Endodermal cell (in vitro differentiated cells): ENCODE measurements at regions not wholly inside any gene's neighbourhood (a gene's known extent, or its start where the extent isn't known, plus 50 kb on each side); places are given as distances from the start of the nearest gene placed in this dataset.

ENCODE experiments used
- DNase-seq: peaks from one replicate; pipeline ENCODE4 v3.0.0-alpha.2; 2017
- H3K27ac ChIP-seq: 2 replicates; pipeline ENCODE4 v1.5.1; 2013; ENCODE audit warnings: mild to moderate bottlenecking, low read depth, low read length, moderate library complexity
- H3K27me3 ChIP-seq: 2 replicates; pipeline ENCODE4 v1.6.1; 2013; ENCODE audit warnings: mild to moderate bottlenecking, low read length, moderate library complexity; ENCODE audit not compliant: insufficient read depth, control insufficient read depth, poor library complexity, severe bottlenecking
- H3K36me3 ChIP-seq: 2 replicates; pipeline ENCODE4 v1.7.0; 2013; ENCODE audit warnings: mild to moderate bottlenecking, low read length, moderate library complexity; ENCODE audit not compliant: control insufficient read depth, insufficient read depth
- H3K4me1 ChIP-seq: one replicate; pipeline ENCODE4 v1.7.0; 2013; ENCODE audit warnings: low read length; ENCODE audit not compliant: control insufficient read depth, insufficient read depth
- H3K4me3 ChIP-seq: 2 replicates; pipeline ENCODE4 v1.5.1; 2013; ENCODE audit warnings: mild to moderate bottlenecking, low read length, moderate library complexity
- H3K9ac ChIP-seq: 2 replicates; pipeline ENCODE4 v1.6.1; 2013; ENCODE audit warnings: mild to moderate bottlenecking, low read length, moderate library complexity; ENCODE audit not compliant: poor library complexity, severe bottlenecking; ENCODE audit errors: extremely low read depth
- H3K9me3 ChIP-seq: 2 replicates; pipeline ENCODE4 v1.6.1; 2013; ENCODE audit warnings: mild to moderate bottlenecking, low read length, moderate library complexity; ENCODE audit not compliant: control insufficient read depth
- H3K27ac Mint-ChIP-seq: 2 replicates; pipeline ENCODE4 v1.8.0; 2020; ENCODE audit warnings: mixed read lengths
- H3K27me3 Mint-ChIP-seq: 2 replicates; pipeline ENCODE4 v1.8.0; 2021; ENCODE audit warnings: mild to moderate bottlenecking, mixed read lengths; ENCODE audit not compliant: insufficient read depth
- H3K36me3 Mint-ChIP-seq: 2 replicates; pipeline ENCODE4 v1.8.0; 2020; ENCODE audit warnings: low read depth, mixed read lengths
- H3K4me1 Mint-ChIP-seq: 2 replicates; pipeline ENCODE4 v1.8.0; 2020; ENCODE audit warnings: mixed read lengths
- H3K4me3 Mint-ChIP-seq: 2 replicates; pipeline ENCODE4 v1.8.0; 2020; ENCODE audit warnings: mild to moderate bottlenecking, moderate library complexity, mixed read lengths
- H3K9me3 Mint-ChIP-seq: 2 replicates; pipeline ENCODE4 v1.8.0; 2020; ENCODE audit warnings: mild to moderate bottlenecking, mixed read lengths
- CTCF ChIP-seq: fragments of 200-600 bp; sonication (generic); conservative IDR thresholded peaks from 2 replicates; pipeline ENCODE4 v1.5.0; 2021; ENCODE audit warnings: antibody characterized with exemption, mild to moderate bottlenecking
- WGBS, 2 experiments: methylation state at CpG; one replicate each; pipeline versions ENCODE4 v1.1.5 to v1.1.7; 2013; ENCODE audit warnings: missing lambda C conversion rate in 2 of 2, mixed read lengths in 1 of 2; ENCODE audit not compliant: insufficient coverage in 1 of 2, insufficient read length in 1 of 2; 5-methylcytosine and 5-hydroxymethylcytosine counted together

- Histone ChIP-seq H3K36me3 (no peaks in the 10 kb centered on the region), H3K4me3 (no peak overlapping the region), H3K4me1 (no peaks in the 10 kb centered on the region), H3K9me3 (peaks cover 57% of the 10 kb centered on the region), H3K27ac (no peak overlapping the region), H3K27me3 (no peaks in the 10 kb centered on the region), H3K9ac (no peak overlapping the region)
- H3K9me3 Mint-ChIP-seq = peaks cover 54% of the 10 kb centered on the region
- H3K36me3 Mint-ChIP-seq = no peaks in the 10 kb centered on the region
- no peak overlapping the region for H3K27ac Mint-ChIP-seq
- H3K27me3 Mint-ChIP-seq = no peaks in the 10 kb centered on the region
- H3K4me1 Mint-ChIP-seq = no peaks in the 10 kb centered on the region
- WGBS, 2 experiments = 71 to 78% methylated on average over 4 to 9 of the region's 9 CpGs
- H3K4me3 Mint-ChIP-seq = no peak overlapping the region
- DNase-seq = no peak
- TF ChIP-seq CTCF = no peak
Observed at GRCh38 chr22:47233316-47234243, 471.1 kb downstream of the TBC1D22A start.

GRCh38 chr22:47232753-47233152 is 470.3 kb downstream of the TBC1D22A start:
- Histone ChIP-seq H3K36me3 (no peaks in the 10 kb centered on the region), H3K27ac (no peak overlapping the region), H3K4me1 (no peaks in the 10 kb centered on the region), H3K9ac (no peak overlapping the region), H3K27me3 (no peaks in the 10 kb centered on the region), H3K9me3 (peaks cover 57% of the 10 kb centered on the region), H3K4me3 (no peak overlapping the region)
- Mint-ChIP-seq H3K27me3 (no peaks in the 10 kb centered on the region), H3K27ac (no peak overlapping the region), H3K9me3 (peaks cover 61% of the 10 kb centered on the region), H3K4me1 (no peaks in the 10 kb centered on the region), H3K4me3 (no peak overlapping the region), H3K36me3 (no peaks in the 10 kb centered on the region)
- no peak for DNase-seq
- 62 to 76% methylated on average over 7 of the region's 7 CpGs for WGBS, 2 experiments
- no peak for TF ChIP-seq CTCF

- Mint-ChIP-seq H3K27me3 (no peaks in the 10 kb centered on the region), H3K27ac (no peak overlapping the region), H3K4me1 (no peaks in the 10 kb centered on the region), H3K4me3 (no peak overlapping the region), H3K9me3 (peaks cover 67% of the 10 kb centered on the region), H3K36me3 (no peaks in the 10 kb centered on the region)
- WGBS, 2 experiments = 62% methylated on average over 4 of the region's 4 CpGs; no CpG with 5 or more reads in 1 of the 2 experiments
- H3K4me3 ChIP-seq = no peak overlapping the region
- no peak overlapping the region for H3K9ac ChIP-seq
- no peaks in the 10 kb centered on the region for H3K27me3 ChIP-seq
- DNase-seq = no peak
- H3K27ac ChIP-seq = no peak overlapping the region
- no peaks in the 10 kb centered on the region for H3K4me1 ChIP-seq
- no peak for TF ChIP-seq CTCF
- H3K36me3 ChIP-seq = no peaks in the 10 kb centered on the region
- H3K9me3 ChIP-seq = peaks cover 57% of the 10 kb centered on the region
Observed at GRCh38 chr22:47232197-47232596, 469.7 kb downstream of the TBC1D22A start.
